Liver (tissue), 8 donors: ENCODE measurements at regions not wholly inside any gene's neighbourhood (a gene's known extent, or its start where the extent isn't known, plus 50 kb on each side); places are given as distances from the start of the nearest gene placed in this dataset.

Experiments
- DNase-seq: peaks from one replicate; pipeline ENCODE4 v3.0.0-alpha.2; 2017; ENCODE audit warnings: low spot score
- H3K27ac ChIP-seq, 2 donors: one replicate each; pipeline ENCODE4 v1.7.0; 2013; ENCODE audit warnings: inconsistent platforms in 2 of 2, low read length in 2 of 2, control low read depth in 1 of 2, low read depth in 1 of 2, mild to moderate bottlenecking in 1 of 2
- H3K27me3 ChIP-seq, 4 donors: one replicate each; pipeline versions ENCODE4 v1.6.1 to v1.7.0; 2013; ENCODE audit warnings: low read length in 3 of 4, inconsistent platforms in 1 of 4, mild to moderate bottlenecking in 1 of 4, moderate library complexity in 1 of 4; ENCODE audit not compliant: control insufficient read depth in 4 of 4, insufficient read depth in 4 of 4
- H3K36me3 ChIP-seq, 4 donors: one replicate each; pipeline versions ENCODE4 v1.6.1 to v1.7.0; 2013; ENCODE audit warnings: low read length in 3 of 4, mild to moderate bottlenecking in 3 of 4, low read depth in 1 of 4, moderate library complexity in 1 of 4; ENCODE audit not compliant: control insufficient read depth in 4 of 4, insufficient read depth in 3 of 4
- H3K4me1 ChIP-seq, 4 donors: one replicate each; pipeline versions ENCODE4 v1.6.1 to v1.7.0; 2013; ENCODE audit warnings: low read length in 3 of 4, mild to moderate bottlenecking in 3 of 4, moderate library complexity in 1 of 4; ENCODE audit not compliant: control insufficient read depth in 4 of 4, insufficient read depth in 4 of 4
- H3K4me3 ChIP-seq, 3 donors: one replicate each; pipeline versions ENCODE4 v1.6.1 to v1.7.0; 2013; ENCODE audit warnings: low read length in 3 of 3, control low read depth in 1 of 3, low read depth in 1 of 3, mild to moderate bottlenecking in 1 of 3
- H3K9ac ChIP-seq, 2 donors: one replicate each; pipeline ENCODE4 v1.7.0; 2013; ENCODE audit warnings: low read length in 2 of 2, mild to moderate bottlenecking in 2 of 2, moderate library complexity in 2 of 2, control low read depth in 1 of 2, low read depth in 1 of 2
- H3K9me3 ChIP-seq, 4 donors: one replicate each; pipeline versions ENCODE4 v1.6.1 to v1.7.0; 2013; ENCODE audit warnings: low read length in 3 of 4; ENCODE audit not compliant: control insufficient read depth in 4 of 4
- EGR1 ChIP-seq, 2 donors: IDR thresholded peaks; 2 replicates each; pipeline ENCODE4 v1.6.1; 2016 to 2018; ENCODE audit warnings: antibody characterized with exemption in 2 of 2, low read depth in 2 of 2
- FOXA1 ChIP-seq: IDR thresholded peaks from 2 replicates; pipeline ENCODE4 v1.6.1; 2016; ENCODE audit warnings: antibody characterized with exemption
- FOXA2 ChIP-seq: IDR thresholded peaks from 2 replicates; pipeline ENCODE4 v1.6.1; 2016; ENCODE audit warnings: antibody characterized with exemption
- GABPA ChIP-seq, 2 donors: IDR thresholded peaks in 1 of 2; conservative IDR thresholded peaks in 1 of 2; 2 replicates each; pipeline ENCODE4 v1.6.1; 2016; ENCODE audit warnings: antibody characterized with exemption in 2 of 2, mild to moderate bottlenecking in 1 of 2, moderate library complexity in 1 of 2
- HNF4A ChIP-seq, 2 donors: conservative IDR thresholded peaks; 2 replicates each; pipeline ENCODE4 v1.6.1; 2016; ENCODE audit warnings: antibody characterized with exemption in 2 of 2, mild to moderate bottlenecking in 2 of 2
- HNF4G ChIP-seq: IDR thresholded peaks from 2 replicates; pipeline ENCODE4 v1.6.1; 2016; ENCODE audit warnings: antibody characterized with exemption
- JUND ChIP-seq, 2 donors: IDR thresholded peaks; 2 replicates each; pipeline ENCODE4 v1.6.1; 2016; ENCODE audit warnings: antibody characterized with exemption in 2 of 2
- NR2F2 ChIP-seq: IDR thresholded peaks from 2 replicates; pipeline ENCODE4 v1.6.1; 2016; ENCODE audit warnings: antibody characterized with exemption
- RAD21 ChIP-seq, 2 donors: IDR thresholded peaks; 2 replicates each; pipeline ENCODE4 v1.6.1; 2016; ENCODE audit warnings: antibody characterized with exemption in 2 of 2, mild to moderate bottlenecking in 2 of 2
- RXRA ChIP-seq, 2 donors: IDR thresholded peaks; 2 replicates each; pipeline ENCODE4 v1.6.1; 2017 to 2018; ENCODE audit warnings: antibody characterized with exemption in 2 of 2, mild to moderate bottlenecking in 1 of 2
- SP1 ChIP-seq: IDR thresholded peaks from 2 replicates; pipeline ENCODE4 v1.6.1; 2018; ENCODE audit warnings: antibody characterized with exemption, mild to moderate bottlenecking
- TAF1 ChIP-seq: conservative IDR thresholded peaks from 2 replicates; pipeline ENCODE4 v1.6.1; 2016; ENCODE audit warnings: antibody characterized with exemption, mild to moderate bottlenecking
- YY1 ChIP-seq: IDR thresholded peaks from 2 replicates; pipeline ENCODE4 v1.6.1; 2016; ENCODE audit warnings: antibody characterized with exemption, mild to moderate bottlenecking
- WGBS: extraction: QIAGEN DNeasy Blood & Tissue Kit; methylation state at CpG from one replicate; pipeline ENCODE4 v1.1.7; 2013; 5-methylcytosine and 5-hydroxymethylcytosine counted together
- TF ChIP-seq, protein P1 (sequence below): fragments of 150-350 bp; IDR thresholded peaks from 2 replicates; pipeline ENCODE4 v1.5.1; 2017; ENCODE audit warnings: improper control_type of control experiment, low read depth, low read length; ENCODE audit not compliant: missing input control
- TF ChIP-seq, protein P2 (sequence below): IDR thresholded peaks from 2 replicates; pipeline ENCODE4 v1.6.1; 2016; ENCODE audit warnings: antibody characterized with exemption, mild to moderate bottlenecking
- TF ChIP-seq, protein P3 (sequence below): IDR thresholded peaks from 2 replicates; pipeline ENCODE4 v1.6.1; 2016; ENCODE audit warnings: antibody characterized with exemption
- TF ChIP-seq, protein P4 (sequence below): IDR thresholded peaks from 2 replicates; pipeline ENCODE4 v1.6.1; 2016; ENCODE audit warnings: antibody characterized with exemption
- donor health status: healthy.
- donor health status: healthy.
- donor health status: healthy.
- donor health status: healthy.
- donor health status: healthy.

DNA sequence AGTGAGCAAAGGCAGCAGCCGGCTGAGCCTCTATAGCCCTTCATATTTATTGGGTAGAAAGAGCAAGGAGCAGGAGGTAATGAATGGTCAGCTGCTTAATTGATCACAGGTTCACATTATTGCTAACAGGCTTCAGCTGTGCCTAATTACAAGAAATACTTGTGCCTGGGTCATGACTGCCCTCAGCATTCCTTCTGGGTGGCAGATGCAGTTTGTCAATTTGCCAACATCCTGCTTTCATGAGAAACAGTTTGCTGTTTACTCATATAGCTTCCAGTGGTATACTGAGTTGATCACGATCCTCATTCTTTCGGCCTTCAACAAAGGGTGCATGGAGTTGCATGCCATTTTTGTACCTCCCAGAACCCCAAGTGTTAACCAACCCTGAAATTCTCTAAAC, 81.0 kb upstream of the PLEKHG7 start:
- Histone ChIP-seq H3K9me3 (no peaks in the 10 kb centered on the region), H3K27me3 (no peaks in the 10 kb centered on the region), H3K9ac (no peak overlapping the region), H3K27ac (no peak overlapping the region), H3K36me3 (no peaks in the 10 kb centered on the region), H3K4me1 (no peaks in the 10 kb centered on the region), H3K4me3 (no peak overlapping the region)
- TF ChIP-seq HNF4A (conservative IDR thresholded peaks at IDR 0.05) (no peak), SP1 (no peak), YY1 (no peak), TAF1 (no peak), FOXA1 (no peak), NR2F2 (no peak), RXRA (IDR thresholded peaks at IDR 0.05) (no peak), RAD21 (IDR thresholded peaks at IDR 0.05) (no peak), EGR1 (IDR thresholded peaks at IDR 0.05; ENCODE audit: low read depth in 2 of 2) (no peak), FOXA2 (no peak), JUND (IDR thresholded peaks at IDR 0.05) (no peak), HNF4G (no peak), GABPA (IDR thresholded peaks at IDR 0.05 in 1 of 2, conservative IDR thresholded peaks at IDR 0.05 in 1 of 2) (no peak)
- TF ChIP-seq, protein P1, sequence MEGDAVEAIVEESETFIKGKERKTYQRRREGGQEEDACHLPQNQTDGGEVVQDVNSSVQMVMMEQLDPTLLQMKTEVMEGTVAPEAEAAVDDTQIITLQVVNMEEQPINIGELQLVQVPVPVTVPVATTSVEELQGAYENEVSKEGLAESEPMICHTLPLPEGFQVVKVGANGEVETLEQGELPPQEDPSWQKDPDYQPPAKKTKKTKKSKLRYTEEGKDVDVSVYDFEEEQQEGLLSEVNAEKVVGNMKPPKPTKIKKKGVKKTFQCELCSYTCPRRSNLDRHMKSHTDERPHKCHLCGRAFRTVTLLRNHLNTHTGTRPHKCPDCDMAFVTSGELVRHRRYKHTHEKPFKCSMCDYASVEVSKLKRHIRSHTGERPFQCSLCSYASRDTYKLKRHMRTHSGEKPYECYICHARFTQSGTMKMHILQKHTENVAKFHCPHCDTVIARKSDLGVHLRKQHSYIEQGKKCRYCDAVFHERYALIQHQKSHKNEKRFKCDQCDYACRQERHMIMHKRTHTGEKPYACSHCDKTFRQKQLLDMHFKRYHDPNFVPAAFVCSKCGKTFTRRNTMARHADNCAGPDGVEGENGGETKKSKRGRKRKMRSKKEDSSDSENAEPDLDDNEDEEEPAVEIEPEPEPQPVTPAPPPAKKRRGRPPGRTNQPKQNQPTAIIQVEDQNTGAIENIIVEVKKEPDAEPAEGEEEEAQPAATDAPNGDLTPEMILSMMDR, result no peak
- TF ChIP-seq, protein P2, sequence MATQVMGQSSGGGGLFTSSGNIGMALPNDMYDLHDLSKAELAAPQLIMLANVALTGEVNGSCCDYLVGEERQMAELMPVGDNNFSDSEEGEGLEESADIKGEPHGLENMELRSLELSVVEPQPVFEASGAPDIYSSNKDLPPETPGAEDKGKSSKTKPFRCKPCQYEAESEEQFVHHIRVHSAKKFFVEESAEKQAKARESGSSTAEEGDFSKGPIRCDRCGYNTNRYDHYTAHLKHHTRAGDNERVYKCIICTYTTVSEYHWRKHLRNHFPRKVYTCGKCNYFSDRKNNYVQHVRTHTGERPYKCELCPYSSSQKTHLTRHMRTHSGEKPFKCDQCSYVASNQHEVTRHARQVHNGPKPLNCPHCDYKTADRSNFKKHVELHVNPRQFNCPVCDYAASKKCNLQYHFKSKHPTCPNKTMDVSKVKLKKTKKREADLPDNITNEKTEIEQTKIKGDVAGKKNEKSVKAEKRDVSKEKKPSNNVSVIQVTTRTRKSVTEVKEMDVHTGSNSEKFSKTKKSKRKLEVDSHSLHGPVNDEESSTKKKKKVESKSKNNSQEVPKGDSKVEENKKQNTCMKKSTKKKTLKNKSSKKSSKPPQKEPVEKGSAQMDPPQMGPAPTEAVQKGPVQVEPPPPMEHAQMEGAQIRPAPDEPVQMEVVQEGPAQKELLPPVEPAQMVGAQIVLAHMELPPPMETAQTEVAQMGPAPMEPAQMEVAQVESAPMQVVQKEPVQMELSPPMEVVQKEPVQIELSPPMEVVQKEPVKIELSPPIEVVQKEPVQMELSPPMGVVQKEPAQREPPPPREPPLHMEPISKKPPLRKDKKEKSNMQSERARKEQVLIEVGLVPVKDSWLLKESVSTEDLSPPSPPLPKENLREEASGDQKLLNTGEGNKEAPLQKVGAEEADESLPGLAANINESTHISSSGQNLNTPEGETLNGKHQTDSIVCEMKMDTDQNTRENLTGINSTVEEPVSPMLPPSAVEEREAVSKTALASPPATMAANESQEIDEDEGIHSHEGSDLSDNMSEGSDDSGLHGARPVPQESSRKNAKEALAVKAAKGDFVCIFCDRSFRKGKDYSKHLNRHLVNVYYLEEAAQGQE, result no peak
- TF ChIP-seq, protein P3, sequence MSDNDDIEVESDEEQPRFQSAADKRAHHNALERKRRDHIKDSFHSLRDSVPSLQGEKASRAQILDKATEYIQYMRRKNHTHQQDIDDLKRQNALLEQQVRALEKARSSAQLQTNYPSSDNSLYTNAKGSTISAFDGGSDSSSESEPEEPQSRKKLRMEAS, result no peak
- WGBS, result 96% methylated on average over 3 of the region's 3 CpGs
- no peak for DNase-seq

DNA sequence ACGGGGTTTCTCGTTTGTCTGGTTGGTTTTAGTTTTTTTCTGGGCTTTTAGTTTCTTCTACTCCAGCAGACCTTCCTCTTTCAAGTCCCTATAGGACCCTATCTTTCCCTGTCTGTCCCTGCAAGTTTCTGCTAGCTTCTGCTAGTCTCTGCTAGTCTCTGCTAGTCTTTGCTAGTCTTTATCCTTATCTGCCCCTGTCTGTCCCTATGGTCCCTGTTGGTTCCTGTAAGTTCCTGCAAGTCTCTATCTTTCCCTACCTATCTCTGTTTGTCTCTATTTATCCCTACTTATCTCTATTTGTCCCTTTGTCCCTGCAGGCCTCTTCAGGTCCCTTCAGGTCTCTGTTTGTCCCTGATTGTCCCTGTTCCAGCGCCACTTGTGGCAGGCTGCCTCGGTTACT, 81.5 kb upstream of the PLEKHG7 start:
- no peak for DNase-seq
- Histone ChIP-seq H3K27ac (no peak overlapping the region), H3K9ac (no peak overlapping the region), H3K4me3 (no peak overlapping the region), H3K27me3 (no peaks in the 10 kb centered on the region), H3K9me3 (no peaks in the 10 kb centered on the region), H3K4me1 (no peaks in the 10 kb centered on the region), H3K36me3 (no peaks in the 10 kb centered on the region)
- 96% methylated on average over 4 of the region's 4 CpGs for WGBS
- TF ChIP-seq, protein P4, sequence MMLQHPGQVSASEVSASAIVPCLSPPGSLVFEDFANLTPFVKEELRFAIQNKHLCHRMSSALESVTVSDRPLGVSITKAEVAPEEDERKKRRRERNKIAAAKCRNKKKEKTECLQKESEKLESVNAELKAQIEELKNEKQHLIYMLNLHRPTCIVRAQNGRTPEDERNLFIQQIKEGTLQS, result no peak
- TF ChIP-seq FOXA2 (no peak), JUND (IDR thresholded peaks at IDR 0.05) (no peak), HNF4A (conservative IDR thresholded peaks at IDR 0.05) (no peak), RXRA (IDR thresholded peaks at IDR 0.05) (no peak)
- TF ChIP-seq, protein P3, result no peak
- TF ChIP-seq, protein P1, result no peak
